BJ (cell line): ENCODE measurements at regions not wholly inside any gene's neighbourhood (a gene's known extent, or its start where the extent isn't known, plus 50 kb on each side); places are given as distances from the start of the nearest gene placed in this dataset.

Source experiments
- CTCF ChIA-PET: fragments of 350-600 bp; formaldehyde crosslinking; extraction: SDS; loops from one replicate; lab custom pipeline; 2021; ENCODE audit warnings: antibody characterized with exemption, inconsistent platforms; lab: Yijun Ruan, JAX
- POLR2A ChIA-PET: fragments of 300-600 bp; sonication (Branson Sonifier 250); formaldehyde crosslinking; extraction: SDS; loops from one replicate; lab custom pipeline; 2021; ENCODE audit warnings: antibody characterized with exemption; lab: Charles Lee
- DNase-seq: peaks from one replicate; pipeline ENCODE4 v3.0.0-alpha.2; 2011; ENCODE audit warnings: low read depth
- H3K27me3 ChIP-seq: 2 replicates; pipeline ENCODE4 v1.6.0; 2011; ENCODE audit warnings: low read length; ENCODE audit not compliant: control insufficient read depth, insufficient read depth
- H3K36me3 ChIP-seq: 2 replicates; pipeline ENCODE4 v1.5.1; 2011; ENCODE audit warnings: low read length; ENCODE audit not compliant: control insufficient read depth, insufficient read depth
- H3K4me3 ChIP-seq: 2 replicates; pipeline ENCODE4 v1.5.1; 2011; ENCODE audit warnings: low read depth, mild to moderate bottlenecking, control low read depth, low read length
- TF ChIP-seq, protein P1 (sequence below): IDR thresholded peaks from 2 replicates; pipeline ENCODE4 v1.5.1; 2011; ENCODE audit warnings: low read depth, mild to moderate bottlenecking, control low read depth, inconsistent platforms, low read length, moderate library complexity; ENCODE audit not compliant: insufficient read depth

- no peak overlapping the region for H3K4me3 ChIP-seq
- no peak for DNase-seq
- H3K36me3 ChIP-seq, result no peaks in the 10 kb centered on the region
- ChIA-PET POLR2A (no interaction called here), CTCF (interaction anchor here (1.3 kb wide), 1 partner anchor 11 kb away, joined by 3 read pairs; no protein-coding TSS in a partner anchor)
- H3K27me3 ChIP-seq, result peaks cover 2% of the 10 kb centered on the region; the same call in 1 of the 2 replicates
- TF ChIP-seq, protein P1, sequence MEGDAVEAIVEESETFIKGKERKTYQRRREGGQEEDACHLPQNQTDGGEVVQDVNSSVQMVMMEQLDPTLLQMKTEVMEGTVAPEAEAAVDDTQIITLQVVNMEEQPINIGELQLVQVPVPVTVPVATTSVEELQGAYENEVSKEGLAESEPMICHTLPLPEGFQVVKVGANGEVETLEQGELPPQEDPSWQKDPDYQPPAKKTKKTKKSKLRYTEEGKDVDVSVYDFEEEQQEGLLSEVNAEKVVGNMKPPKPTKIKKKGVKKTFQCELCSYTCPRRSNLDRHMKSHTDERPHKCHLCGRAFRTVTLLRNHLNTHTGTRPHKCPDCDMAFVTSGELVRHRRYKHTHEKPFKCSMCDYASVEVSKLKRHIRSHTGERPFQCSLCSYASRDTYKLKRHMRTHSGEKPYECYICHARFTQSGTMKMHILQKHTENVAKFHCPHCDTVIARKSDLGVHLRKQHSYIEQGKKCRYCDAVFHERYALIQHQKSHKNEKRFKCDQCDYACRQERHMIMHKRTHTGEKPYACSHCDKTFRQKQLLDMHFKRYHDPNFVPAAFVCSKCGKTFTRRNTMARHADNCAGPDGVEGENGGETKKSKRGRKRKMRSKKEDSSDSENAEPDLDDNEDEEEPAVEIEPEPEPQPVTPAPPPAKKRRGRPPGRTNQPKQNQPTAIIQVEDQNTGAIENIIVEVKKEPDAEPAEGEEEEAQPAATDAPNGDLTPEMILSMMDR, result no peak
Observed at GRCh38 chr12:45626965-45627364, 102.5 kb upstream of the ARID2 start.

GRCh38 chr12:45627407-45628069, 102.0 kb upstream of the ARID2 start:
- Histone ChIP-seq H3K27me3 (peaks cover 2% of the 10 kb centered on the region), H3K4me3 (no peak overlapping the region), H3K36me3 (no peaks in the 10 kb centered on the region)
- TF ChIP-seq, protein P1, result no peak
- POLR2A ChIA-PET, result no interaction called here
- DNase-seq, result no peak
- CTCF ChIA-PET, result interaction anchor here (1.3 kb wide), 2 partner anchors 12 kb away, joined by 3 to 4 read pairs; no protein-coding TSS in a partner anchor

GRCh38 chr12:45629292-45629691, 100.2 kb upstream of the ARID2 start:
- no peak overlapping the region for H3K4me3 ChIP-seq
- peaks cover 3% of the 10 kb centered on the region for H3K27me3 ChIP-seq
- TF ChIP-seq, protein P1, result no peak
- ChIA-PET CTCF (no interaction called here), POLR2A (no interaction called here)
- DNase-seq, result no peak
- no peaks in the 10 kb centered on the region for H3K36me3 ChIP-seq

GRCh38 chr12:45633733-45634132, 95.8 kb upstream of the ARID2 start:
- DNase-seq, result no peak
- ChIA-PET CTCF (no interaction called here), POLR2A (no interaction called here)
- Histone ChIP-seq H3K4me3 (no peak overlapping the region), H3K36me3 (no peaks in the 10 kb centered on the region), H3K27me3 (peaks cover 3% of the 10 kb centered on the region)
- TF ChIP-seq, protein P1, result no peak

DNA sequence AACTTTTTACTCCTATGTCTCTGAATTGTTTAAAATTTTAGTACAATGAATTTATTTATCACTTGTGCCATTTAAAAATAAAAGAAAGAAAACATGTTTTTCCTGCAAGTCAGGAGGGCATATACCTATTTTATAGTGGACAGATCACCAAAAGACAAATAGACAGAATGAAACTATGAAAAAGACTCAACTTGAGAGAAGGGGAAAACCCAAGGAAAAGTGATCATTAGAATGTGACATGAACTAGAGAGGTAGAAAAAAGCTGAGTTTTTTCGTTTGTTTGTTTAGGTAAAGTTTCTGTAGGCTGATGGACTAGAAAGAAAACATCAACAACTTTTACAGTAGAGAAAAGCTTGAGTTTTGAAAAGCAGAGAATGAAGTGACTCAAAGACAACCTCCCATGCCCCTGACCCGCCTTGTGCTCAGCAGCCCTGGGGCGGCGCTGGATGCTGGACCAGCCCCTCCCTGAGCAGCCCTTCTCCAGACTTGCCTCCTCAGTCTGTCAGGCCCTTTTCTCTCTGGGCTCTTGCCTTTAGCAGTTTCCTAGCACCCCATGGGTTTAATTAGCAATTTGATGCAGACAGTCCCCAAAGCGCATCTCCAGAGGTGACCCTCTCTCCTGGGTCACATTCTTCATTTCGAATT, 95.1 kb upstream of the ARID2 start:
- POLR2A ChIA-PET, result no interaction called here
- CTCF ChIA-PET, result no interaction called here
- H3K4me3 ChIP-seq, result no peak overlapping the region

More for the DNA sequence above, 95.1 kb upstream of the ARID2 start:
- H3K36me3 ChIP-seq, result no peaks in the 10 kb centered on the region
- TF ChIP-seq, protein P1, result no peak
- no peak for DNase-seq
- H3K27me3 ChIP-seq, result peaks cover 3% of the 10 kb centered on the region
